Neural cell (in vitro differentiated cells): ENCODE measurements at regions not wholly inside any gene's neighbourhood (a gene's known extent, or its start where the extent isn't known, plus 50 kb on each side); places are given as distances from the start of the nearest gene placed in this dataset.

Source experiments
- CTCF ChIP-seq: fragments of 450-650 bp; IDR thresholded peaks from 2 replicates; pipeline ENCODE4 v1.5.1; 2014; ENCODE audit warnings: antibody characterized with exemption, mild to moderate bottlenecking, moderate library complexity; ENCODE audit not compliant: poor library complexity, severe bottlenecking
- EP300 ChIP-seq: fragments of 450-650 bp; conservative IDR thresholded peaks from 2 replicates; pipeline ENCODE4 v1.6.1; 2014; ENCODE audit warnings: antibody characterized with exemption, mild to moderate bottlenecking, moderate library complexity; ENCODE audit not compliant: poor library complexity, severe bottlenecking
- RAD21 ChIP-seq: fragments of 450-650 bp; conservative IDR thresholded peaks from 2 replicates; pipeline ENCODE4 v1.6.1; 2014; ENCODE audit warnings: antibody characterized with exemption, mild to moderate bottlenecking, moderate library complexity
- TAF1 ChIP-seq: IDR thresholded peaks from 2 replicates; pipeline ENCODE4 v1.6.1; 2012; ENCODE audit warnings: low read depth

GRCh38 chr10:62894156-62894555, 78.0 kb upstream of the EGR2 start:
- no peak for TF ChIP-seq RAD21
- TF ChIP-seq EP300: no peak
- TF ChIP-seq CTCF: no peak
- no peak for TF ChIP-seq TAF1
